ENCODE measurements at regions not wholly inside any gene's neighbourhood (a gene's known extent, or its start where the extent isn't known, plus 50 kb on each side); places are given as distances from the start of the nearest gene placed in this dataset.

GRCh38 chr13:67351114-67351513, 121.0 kb upstream of the PCDH9 start:
- H3K4me3 ChIP-seq (ENCODE audit: low read depth, low read length): no peak overlapping the region

GRCh38 chr13:67343777-67344176, 113.6 kb upstream of the PCDH9 start:
- TF ChIP-seq CTCF (IDR thresholded peaks at IDR 0.05; ENCODE audit: low read depth, low read length): no peak
- no peaks in the 10 kb centered on the region for H3K27me3 ChIP-seq
- H3K4me3 ChIP-seq (ENCODE audit: low read depth, low read length): no peak overlapping the region
- H3K9me3 ChIP-seq: no peaks in the 10 kb centered on the region
- DNase-seq: no peak
- no peaks in the 10 kb centered on the region for H3K4me1 ChIP-seq
- no peaks in the 10 kb centered on the region for H3K36me3 ChIP-seq

More at GRCh38 chr13:67351114-67351513, 121.0 kb upstream of the PCDH9 start:
- H3K27me3 ChIP-seq: no peaks in the 10 kb centered on the region
- no peaks in the 10 kb centered on the region for H3K9me3 ChIP-seq
- no peaks in the 10 kb centered on the region for H3K36me3 ChIP-seq
- no peaks in the 10 kb centered on the region for H3K4me1 ChIP-seq
- TF ChIP-seq CTCF (IDR thresholded peaks at IDR 0.05; ENCODE audit: low read depth, low read length): no peak
- DNase-seq: no peak

GRCh38 chr13:67341406-67341805, 111.3 kb upstream of the PCDH9 start:
- Histone ChIP-seq H3K4me3 (ENCODE audit: low read depth, low read length) (no peak overlapping the region), H3K9me3 (0 out of 2 replicates have a peak, but pooled peaks cover 4% of the 10 kb centered on the region), H3K4me1 (no peaks in the 10 kb centered on the region), H3K36me3 (no peaks in the 10 kb centered on the region), H3K27me3 (no peaks in the 10 kb centered on the region)
- no peak for DNase-seq
- TF ChIP-seq CTCF (IDR thresholded peaks at IDR 0.05; ENCODE audit: low read depth, low read length): no peak

- Histone ChIP-seq H3K36me3 (no peaks in the 10 kb centered on the region), H3K4me3 (ENCODE audit: low read depth, low read length) (no peak overlapping the region), H3K27me3 (no peaks in the 10 kb centered on the region), H3K9me3 (no peaks in the 10 kb centered on the region), H3K4me1 (peaks cover 25% of the 10 kb centered on the region)
- DNase-seq: peak; percentile 12
- TF ChIP-seq CTCF (IDR thresholded peaks at IDR 0.05; ENCODE audit: low read depth, low read length): peak; percentile 9; the same call in 1 of the 2 replicates
Measured at GRCh38 chr13:67330149-67330548, 100.0 kb upstream of the PCDH9 start.

GRCh38 chr13:67328895-67329294, 98.8 kb upstream of the PCDH9 start:
- no peaks in the 10 kb centered on the region for H3K36me3 ChIP-seq
- H3K9me3 ChIP-seq: no peaks in the 10 kb centered on the region
- DNase-seq: no peak
- no peak overlapping the region for H3K4me3 ChIP-seq (ENCODE audit: low read depth, low read length)
- no peaks in the 10 kb centered on the region for H3K27me3 ChIP-seq
- H3K4me1 ChIP-seq: peaks cover 27% of the 10 kb centered on the region
- TF ChIP-seq CTCF (IDR thresholded peaks at IDR 0.05; ENCODE audit: low read depth, low read length): no peak

- Histone ChIP-seq H3K27me3 (no peaks in the 10 kb centered on the region), H3K9me3 (no peaks in the 10 kb centered on the region), H3K36me3 (no peaks in the 10 kb centered on the region), H3K4me3 (ENCODE audit: low read depth, low read length) (no peak overlapping the region), H3K4me1 (peaks cover 16% of the 10 kb centered on the region)
- no peak for TF ChIP-seq CTCF (IDR thresholded peaks at IDR 0.05; ENCODE audit: low read depth, low read length)
- no peak for DNase-seq
Measured at GRCh38 chr13:67318860-67319259, 88.7 kb upstream of the PCDH9 start.
